ENCODE measurements at regions not wholly inside any gene's neighbourhood (a gene's known extent, or its start where the extent isn't known, plus 50 kb on each side); places are given as distances from the start of the nearest gene placed in this dataset.

DNA sequence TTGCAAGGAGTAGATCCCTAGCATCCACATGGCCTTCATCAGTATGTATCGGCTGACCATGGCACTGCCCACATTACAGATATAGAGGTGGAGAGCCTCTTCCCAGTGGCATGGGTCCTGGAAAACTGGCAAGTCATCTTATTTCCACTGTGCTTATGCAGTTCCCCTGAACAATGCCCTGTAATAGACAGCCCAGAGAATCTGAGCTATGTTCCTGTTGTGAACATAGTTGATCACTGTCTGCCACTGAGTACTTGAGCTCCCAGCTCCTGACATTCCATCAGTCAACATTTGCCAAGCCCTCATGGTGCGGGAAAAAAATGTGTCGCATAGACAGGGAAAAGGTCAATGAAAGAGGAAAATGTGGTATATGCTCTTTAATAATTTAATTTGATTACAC is 861.9 kb downstream of the CDY2B start:
- TF ChIP-seq, protein P1, sequence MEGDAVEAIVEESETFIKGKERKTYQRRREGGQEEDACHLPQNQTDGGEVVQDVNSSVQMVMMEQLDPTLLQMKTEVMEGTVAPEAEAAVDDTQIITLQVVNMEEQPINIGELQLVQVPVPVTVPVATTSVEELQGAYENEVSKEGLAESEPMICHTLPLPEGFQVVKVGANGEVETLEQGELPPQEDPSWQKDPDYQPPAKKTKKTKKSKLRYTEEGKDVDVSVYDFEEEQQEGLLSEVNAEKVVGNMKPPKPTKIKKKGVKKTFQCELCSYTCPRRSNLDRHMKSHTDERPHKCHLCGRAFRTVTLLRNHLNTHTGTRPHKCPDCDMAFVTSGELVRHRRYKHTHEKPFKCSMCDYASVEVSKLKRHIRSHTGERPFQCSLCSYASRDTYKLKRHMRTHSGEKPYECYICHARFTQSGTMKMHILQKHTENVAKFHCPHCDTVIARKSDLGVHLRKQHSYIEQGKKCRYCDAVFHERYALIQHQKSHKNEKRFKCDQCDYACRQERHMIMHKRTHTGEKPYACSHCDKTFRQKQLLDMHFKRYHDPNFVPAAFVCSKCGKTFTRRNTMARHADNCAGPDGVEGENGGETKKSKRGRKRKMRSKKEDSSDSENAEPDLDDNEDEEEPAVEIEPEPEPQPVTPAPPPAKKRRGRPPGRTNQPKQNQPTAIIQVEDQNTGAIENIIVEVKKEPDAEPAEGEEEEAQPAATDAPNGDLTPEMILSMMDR (IDR thresholded peaks at IDR 0.05) = no peak
- no peak for TF ChIP-seq POLR2A (IDR thresholded peaks at IDR 0.05)
